ENCODE measurements at regions not wholly inside any gene's neighbourhood (a gene's known extent, or its start where the extent isn't known, plus 50 kb on each side); places are given as distances from the start of the nearest gene placed in this dataset.

- Histone ChIP-seq H3K9me3 (ENCODE audit: low read depth, low read length) (no peaks in the 10 kb centered on the region), H3K27ac (no peak overlapping the region), H3K4me3 (no peak overlapping the region), H3K36me3 (ENCODE audit: insufficient read depth, low read length) (no peaks in the 10 kb centered on the region), H3K9ac (ENCODE audit: insufficient read length) (no peak overlapping the region)
- no peak for DNase-seq (ENCODE audit: low read depth, low spot score)
- TF ChIP-seq FOXP2 (optimal IDR thresholded peaks at IDR 0.05; ENCODE audit: control extremely low read depth, extremely low read length, insufficient read depth) (no peak), POLR2AphosphoS5 (IDR thresholded peaks at IDR 0.05; ENCODE audit: borderline replicate concordance, low read depth, low read length) (no peak), EZH2 (IDR thresholded peaks at IDR 0.05) (no peak)
Measured at GRCh38 chr4:13007802-13008470, 476.2 kb downstream of the RAB28 start.

GRCh38 chr4:12993923-12994322 is 490.2 kb downstream of the RAB28 start:
- H3K9ac ChIP-seq (ENCODE audit: insufficient read length) = no peak overlapping the region
- TF ChIP-seq FOXP2 (optimal IDR thresholded peaks at IDR 0.05; ENCODE audit: control extremely low read depth, extremely low read length, insufficient read depth) (no peak), POLR2AphosphoS5 (IDR thresholded peaks at IDR 0.05; ENCODE audit: borderline replicate concordance, low read depth, low read length) (no peak), EZH2 (IDR thresholded peaks at IDR 0.05) (no peak)
- no peak overlapping the region for H3K27ac ChIP-seq
- no peak for DNase-seq (ENCODE audit: low read depth, low spot score)
- no peaks in the 10 kb centered on the region for H3K9me3 ChIP-seq (ENCODE audit: low read depth, low read length)
- H3K36me3 ChIP-seq (ENCODE audit: insufficient read depth, low read length) = no peaks in the 10 kb centered on the region
- H3K4me3 ChIP-seq = no peak overlapping the region

- Histone ChIP-seq H3K9me3 (ENCODE audit: low read depth, low read length) (no peaks in the 10 kb centered on the region), H3K4me3 (no peak overlapping the region), H3K27ac (no peak overlapping the region), H3K9ac (ENCODE audit: insufficient read length) (no peak overlapping the region), H3K36me3 (ENCODE audit: insufficient read depth, low read length) (no peaks in the 10 kb centered on the region)
- no peak for DNase-seq (ENCODE audit: low read depth, low spot score)
- TF ChIP-seq EZH2 (IDR thresholded peaks at IDR 0.05) (no peak), FOXP2 (optimal IDR thresholded peaks at IDR 0.05; ENCODE audit: control extremely low read depth, extremely low read length, insufficient read depth) (no peak), POLR2AphosphoS5 (IDR thresholded peaks at IDR 0.05; ENCODE audit: borderline replicate concordance, low read depth, low read length) (no peak)
Measured at GRCh38 chr4:12987284-12987683, 496.9 kb downstream of the RAB28 start.

- no peak overlapping the region for H3K4me3 ChIP-seq
- no peaks in the 10 kb centered on the region for H3K9me3 ChIP-seq (ENCODE audit: low read depth, low read length)
- no peak for DNase-seq (ENCODE audit: low read depth, low spot score)
- TF ChIP-seq POLR2AphosphoS5 (IDR thresholded peaks at IDR 0.05; ENCODE audit: borderline replicate concordance, low read depth, low read length) (no peak), FOXP2 (optimal IDR thresholded peaks at IDR 0.05; ENCODE audit: control extremely low read depth, extremely low read length, insufficient read depth) (no peak), EZH2 (IDR thresholded peaks at IDR 0.05) (no peak)
- H3K36me3 ChIP-seq (ENCODE audit: insufficient read depth, low read length) = no peaks in the 10 kb centered on the region
- no peak overlapping the region for H3K9ac ChIP-seq (ENCODE audit: insufficient read length)
- H3K27ac ChIP-seq = no peak overlapping the region
Measured at GRCh38 chr4:12979797-12980196, 504.3 kb downstream of the RAB28 start.

GRCh38 chr4:12978310-12978709 is 505.8 kb downstream of the RAB28 start:
- Histone ChIP-seq H3K9ac (ENCODE audit: insufficient read length) (no peak overlapping the region), H3K9me3 (ENCODE audit: low read depth, low read length) (no peaks in the 10 kb centered on the region), H3K36me3 (ENCODE audit: insufficient read depth, low read length) (no peaks in the 10 kb centered on the region), H3K4me3 (no peak overlapping the region), H3K27ac (no peak overlapping the region)
- TF ChIP-seq EZH2 (IDR thresholded peaks at IDR 0.05) (no peak), FOXP2 (optimal IDR thresholded peaks at IDR 0.05; ENCODE audit: control extremely low read depth, extremely low read length, insufficient read depth) (no peak), POLR2AphosphoS5 (IDR thresholded peaks at IDR 0.05; ENCODE audit: borderline replicate concordance, low read depth, low read length) (no peak)
- DNase-seq (ENCODE audit: low read depth, low spot score) = no peak

- no peak for TF ChIP-seq POLR2AphosphoS5 (IDR thresholded peaks at IDR 0.05; ENCODE audit: borderline replicate concordance, low read depth, low read length)
- TF ChIP-seq EZH2 (IDR thresholded peaks at IDR 0.05) = no peak
- no peak for TF ChIP-seq FOXP2 (optimal IDR thresholded peaks at IDR 0.05; ENCODE audit: control extremely low read depth, extremely low read length, insufficient read depth)
- Histone ChIP-seq H3K9ac (ENCODE audit: insufficient read length) (no peak overlapping the region), H3K27ac (no peak overlapping the region), H3K4me3 (no peak overlapping the region), H3K36me3 (ENCODE audit: insufficient read depth, low read length) (no peaks in the 10 kb centered on the region), H3K9me3 (ENCODE audit: low read depth, low read length) (no peaks in the 10 kb centered on the region)
- no peak for DNase-seq (ENCODE audit: low read depth, low spot score)
Measured at GRCh38 chr4:12975511-12975910, 508.6 kb downstream of the RAB28 start.

GRCh38 chr4:12973522-12973921 is 510.6 kb downstream of the RAB28 start:
- no peaks in the 10 kb centered on the region for H3K9me3 ChIP-seq (ENCODE audit: low read depth, low read length)

GRCh38 chr4:12968345-12968744 is 515.8 kb downstream of the RAB28 start:
- DNase-seq (ENCODE audit: low read depth, low spot score) = no peak
- H3K4me3 ChIP-seq = no peak overlapping the region
- H3K9me3 ChIP-seq (ENCODE audit: low read depth, low read length) = no peaks in the 10 kb centered on the region
- H3K36me3 ChIP-seq (ENCODE audit: insufficient read depth, low read length) = no peaks in the 10 kb centered on the region
- H3K9ac ChIP-seq (ENCODE audit: insufficient read length) = no peak overlapping the region
- TF ChIP-seq EZH2 (IDR thresholded peaks at IDR 0.05) = no peak
- no peak for TF ChIP-seq POLR2AphosphoS5 (IDR thresholded peaks at IDR 0.05; ENCODE audit: borderline replicate concordance, low read depth, low read length)
- TF ChIP-seq FOXP2 (optimal IDR thresholded peaks at IDR 0.05; ENCODE audit: control extremely low read depth, extremely low read length, insufficient read depth) = no peak
- H3K27ac ChIP-seq = no peak overlapping the region

More at GRCh38 chr4:12973522-12973921, 510.6 kb downstream of the RAB28 start:
- Histone ChIP-seq H3K27ac (no peak overlapping the region), H3K4me3 (no peak overlapping the region), H3K9ac (ENCODE audit: insufficient read length) (no peak overlapping the region), H3K36me3 (ENCODE audit: insufficient read depth, low read length) (no peaks in the 10 kb centered on the region)
- DNase-seq (ENCODE audit: low read depth, low spot score) = no peak
- TF ChIP-seq FOXP2 (optimal IDR thresholded peaks at IDR 0.05; ENCODE audit: control extremely low read depth, extremely low read length, insufficient read depth) (no peak), EZH2 (IDR thresholded peaks at IDR 0.05) (no peak), POLR2AphosphoS5 (IDR thresholded peaks at IDR 0.05; ENCODE audit: borderline replicate concordance, low read depth, low read length) (no peak)

- Histone ChIP-seq H3K9me3 (ENCODE audit: low read depth, low read length) (no peaks in the 10 kb centered on the region), H3K4me3 (no peak overlapping the region), H3K9ac (ENCODE audit: insufficient read length) (no peak overlapping the region), H3K27ac (no peak overlapping the region), H3K36me3 (ENCODE audit: insufficient read depth, low read length) (no peaks in the 10 kb centered on the region)
- DNase-seq (ENCODE audit: low read depth, low spot score) = no peak
- no peak for TF ChIP-seq FOXP2 (optimal IDR thresholded peaks at IDR 0.05; ENCODE audit: control extremely low read depth, extremely low read length, insufficient read depth)
- TF ChIP-seq POLR2AphosphoS5 (IDR thresholded peaks at IDR 0.05; ENCODE audit: borderline replicate concordance, low read depth, low read length) = no peak
- no peak for TF ChIP-seq EZH2 (IDR thresholded peaks at IDR 0.05)
Measured at GRCh38 chr4:12966726-12967125, 517.4 kb downstream of the RAB28 start.
